ELF-1 (cell line): ENCODE measurements at regions not wholly inside any gene's neighbourhood (a gene's known extent, or its start where the extent isn't known, plus 50 kb on each side); places are given as distances from the start of the nearest gene placed in this dataset.

Source experiments
- DNase-seq: peaks from one replicate; pipeline ENCODE4 v3.0.0-alpha.2; 2016; ENCODE audit warnings: low read depth, low spot score

DNA sequence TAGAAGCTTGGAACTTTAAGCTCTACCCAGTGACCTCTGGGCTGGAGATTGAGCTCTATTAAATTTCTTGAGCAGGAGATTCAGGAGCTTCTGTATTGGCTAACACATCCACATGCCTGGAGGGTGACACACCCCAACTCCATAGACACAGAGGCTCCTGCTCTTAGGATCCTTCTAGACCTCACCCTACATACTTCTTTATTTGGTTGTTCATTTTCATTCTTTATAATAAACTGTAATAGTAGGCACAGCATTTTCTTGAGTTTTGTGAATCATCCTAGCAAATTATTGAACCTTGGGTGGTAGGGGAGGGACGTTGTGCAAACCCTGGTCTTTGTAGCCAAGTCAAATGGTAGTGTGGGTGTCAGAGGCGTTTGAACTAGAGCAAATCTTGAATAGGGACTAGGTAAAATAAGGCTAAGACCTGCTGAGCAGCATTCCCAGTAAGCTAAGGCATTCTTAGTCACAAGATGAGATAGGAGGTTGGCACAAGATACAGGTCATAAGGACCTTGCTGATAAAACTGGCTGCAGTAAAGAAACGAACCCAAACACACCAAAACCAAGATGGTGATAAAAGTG, 323.8 kb upstream of the GALNT5 start:
- DNase-seq: no peak

- DNase-seq: no peak
These were observed 321.9 kb upstream of the GALNT5 start for GRCh38 chr2:156935616-156936015.

GRCh38 chr2:156937430-156937829, 320.1 kb upstream of the GALNT5 start:
- DNase-seq: no peak

- DNase-seq: no peak
These were observed 312.6 kb upstream of the GALNT5 start for GRCh38 chr2:156944871-156945270.

- no peak for DNase-seq
These were observed 310.2 kb upstream of the GALNT5 start for GRCh38 chr2:156947261-156947660.

GRCh38 chr2:156955701-156956100, 301.8 kb upstream of the GALNT5 start:
- no peak for DNase-seq

DNA sequence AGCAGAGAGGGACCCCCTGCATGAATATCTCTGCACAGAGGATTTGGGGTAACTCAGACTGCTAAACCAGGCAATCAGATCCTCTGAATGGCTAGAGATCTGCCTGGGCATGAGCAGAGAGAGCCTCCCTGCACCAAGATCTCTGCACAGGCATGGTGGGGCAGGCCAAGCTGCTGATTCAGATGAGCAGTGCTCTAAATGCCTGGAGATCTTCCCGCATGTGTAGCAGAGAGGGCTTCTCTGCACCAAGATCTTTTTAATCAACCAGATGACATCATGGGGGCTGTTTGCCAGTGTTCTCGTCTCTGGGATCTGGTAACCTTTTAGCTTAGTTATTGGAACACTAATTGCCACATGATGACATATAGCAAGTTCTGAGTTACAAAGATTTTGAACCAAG, 301.3 kb upstream of the GALNT5 start:
- DNase-seq: no peak

- DNase-seq: no peak
These were observed 299.1 kb upstream of the GALNT5 start for GRCh38 chr2:156958374-156958773.

DNA sequence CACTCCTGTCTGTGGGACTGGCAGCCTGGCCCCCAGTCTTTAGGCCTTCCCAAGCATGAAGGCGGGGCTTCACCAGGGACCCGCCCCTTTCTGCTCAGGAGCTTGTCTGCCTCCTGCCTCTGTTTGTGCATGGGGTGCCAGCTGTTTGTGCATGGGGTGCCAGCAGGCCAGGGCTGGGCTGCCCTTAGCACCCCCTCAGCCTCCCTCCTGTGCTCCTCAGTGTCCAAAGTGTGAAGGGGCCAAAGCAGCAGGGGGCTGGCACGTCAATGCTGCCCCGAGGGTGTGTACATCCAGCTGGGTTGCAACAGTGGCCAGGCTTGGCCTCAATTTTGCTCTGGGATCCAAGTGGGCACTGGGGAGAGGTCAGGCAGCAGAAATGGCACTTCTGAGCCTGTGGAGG, 298.0 kb upstream of the GALNT5 start:
- DNase-seq: no peak

GRCh38 chr2:156982615-156983014, 274.9 kb upstream of the GALNT5 start:
- DNase-seq: no peak

- DNase-seq: peak; percentile 2
These were observed 271.0 kb upstream of the GALNT5 start for GRCh38 chr2:156986339-156986988.

- no peak for DNase-seq
These were observed 257.8 kb upstream of the GALNT5 start for GRCh38 chr2:156999661-157000060.

GRCh38 chr2:157004789-157005188, 252.7 kb upstream of the GALNT5 start:
- DNase-seq: no peak

- no peak for DNase-seq
These were observed 242.4 kb upstream of the GALNT5 start for GRCh38 chr2:157015015-157015575.

DNA sequence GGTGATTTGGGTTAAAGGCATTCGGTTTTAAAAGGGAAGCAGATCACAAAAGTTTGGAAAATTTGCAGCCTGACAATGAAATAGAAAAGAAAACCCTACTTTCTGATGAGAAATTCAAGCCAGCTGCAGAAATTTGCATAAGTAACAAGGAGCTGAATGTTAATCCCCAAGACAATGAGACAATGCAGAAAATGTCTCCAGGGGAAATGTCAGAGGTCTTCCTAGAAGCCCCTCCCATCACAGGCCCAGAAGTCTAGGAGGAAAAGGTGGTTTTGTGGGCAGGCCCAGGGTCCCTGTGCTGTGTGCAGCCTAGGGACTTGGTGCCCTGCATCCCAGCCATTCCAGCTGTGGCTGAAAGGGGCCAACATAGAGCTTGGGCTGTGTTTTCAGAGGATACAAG, 234.2 kb upstream of the GALNT5 start:
- DNase-seq: peak; percentile 14

DNA sequence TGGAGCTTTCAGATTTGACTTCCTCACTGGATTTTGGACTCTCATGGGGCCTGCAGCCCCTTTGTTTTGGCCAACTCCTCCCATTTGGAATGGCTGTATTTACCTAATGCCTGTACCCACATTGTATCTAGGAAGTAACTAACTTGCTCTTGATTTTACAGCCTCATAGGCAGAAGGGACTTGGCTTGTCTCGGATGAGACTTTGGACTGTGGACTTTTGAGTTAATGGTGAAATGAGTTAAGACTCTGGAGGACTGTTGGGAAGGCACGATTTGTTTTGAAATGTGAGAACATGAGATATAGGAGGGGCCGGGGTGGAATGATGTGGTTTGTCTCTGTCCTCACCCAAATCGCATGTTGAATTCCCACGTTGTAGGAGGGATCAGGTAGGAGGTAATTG, 233.4 kb upstream of the GALNT5 start:
- no peak for DNase-seq

- DNase-seq: no peak
These were observed 225.5 kb upstream of the GALNT5 start for GRCh38 chr2:157032017-157032416.

- no peak for DNase-seq
These were observed 220.8 kb upstream of the GALNT5 start for GRCh38 chr2:157036726-157037125.

DNA sequence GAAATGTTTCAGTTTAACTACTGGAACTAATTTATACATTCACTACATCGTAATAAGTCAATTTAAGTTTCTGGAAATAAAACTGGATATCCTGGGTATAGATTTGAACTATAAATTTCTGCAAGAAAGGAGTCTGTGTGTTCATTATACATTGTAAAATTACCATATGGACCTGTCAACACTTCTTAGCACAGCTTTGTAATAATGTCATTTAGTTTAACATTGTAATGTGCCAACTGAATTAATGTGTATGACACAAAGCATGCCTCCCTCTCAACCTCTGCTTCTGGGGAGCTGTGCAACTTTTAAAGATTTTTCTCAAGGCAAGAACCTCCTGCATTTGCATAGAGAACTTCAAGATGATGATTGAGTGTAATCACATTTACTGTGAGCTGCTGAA, 213.7 kb upstream of the GALNT5 start:
- DNase-seq: no peak

DNA sequence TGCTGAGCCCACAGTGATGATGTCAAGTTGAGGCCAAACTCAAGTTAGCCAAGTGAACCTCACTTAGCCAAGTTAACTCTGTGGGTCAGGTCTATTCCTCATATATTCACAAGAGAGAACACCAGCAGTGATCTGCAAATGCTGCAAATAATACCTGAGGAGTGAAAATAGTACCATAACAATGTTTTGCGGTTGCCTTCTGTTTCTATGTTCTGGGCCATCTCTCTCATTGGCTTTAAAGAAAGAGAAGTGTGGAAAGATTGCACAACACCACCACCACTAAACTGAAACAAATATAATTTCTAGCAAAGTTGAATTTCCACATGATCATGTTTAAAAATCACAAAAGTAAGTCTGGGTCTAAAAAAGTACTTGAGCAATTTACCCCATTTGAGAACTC, 211.1 kb upstream of the GALNT5 start:
- no peak for DNase-seq

DNA sequence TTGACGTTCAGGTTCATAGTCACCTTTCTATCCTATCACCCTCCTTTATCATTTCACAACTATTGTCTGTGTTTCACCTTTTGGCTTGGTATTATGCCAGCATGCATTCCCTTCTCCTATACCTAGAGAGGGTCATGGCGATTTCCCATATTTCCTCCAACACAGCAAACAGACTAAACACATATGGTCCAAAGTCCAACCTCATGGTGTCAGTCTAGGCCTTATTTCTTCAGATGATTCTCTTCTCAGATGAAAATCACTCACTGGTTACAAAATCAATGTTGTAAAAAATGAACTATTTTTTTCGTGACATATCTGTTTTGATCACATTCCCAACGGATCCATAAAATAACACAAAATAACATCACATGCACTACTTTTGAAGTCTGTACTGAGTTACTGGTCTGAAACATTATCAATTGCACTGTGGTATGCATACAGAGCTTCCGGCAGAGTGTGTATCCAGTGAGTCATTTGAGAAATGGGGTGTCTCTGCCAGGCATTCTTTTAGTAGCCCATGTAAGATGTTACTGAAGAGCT, 204.8 kb upstream of the GALNT5 start:
- no peak for DNase-seq

DNA sequence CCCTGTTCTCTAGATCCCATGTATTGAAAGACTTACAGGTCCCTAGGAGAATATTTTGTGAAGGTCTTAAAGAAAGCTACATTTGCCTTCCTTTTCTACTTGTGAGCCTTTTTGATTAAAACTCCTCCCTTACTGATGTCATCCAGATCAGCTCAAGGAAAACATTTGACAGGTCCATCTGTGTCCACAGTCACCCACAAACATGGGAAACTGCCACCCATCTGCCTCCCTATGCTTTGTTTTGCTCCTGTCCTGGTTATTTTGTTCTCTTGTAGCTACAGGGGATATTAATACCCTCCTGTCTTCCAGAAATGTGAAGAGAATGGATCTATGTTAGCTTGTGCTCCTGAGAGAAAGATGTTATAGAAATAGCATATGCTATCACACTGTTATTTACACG, 203.6 kb upstream of the GALNT5 start:
- DNase-seq: no peak

- DNase-seq: no peak
These were observed 201.8 kb upstream of the GALNT5 start for GRCh38 chr2:157055660-157056199.
